IPS-18a (cell line): ENCODE measurements at regions not wholly inside any gene's neighbourhood (a gene's known extent, or its start where the extent isn't known, plus 50 kb on each side); places are given as distances from the start of the nearest gene placed in this dataset.
"Not testable (repeated sequence)": the region's sequence is repeated elsewhere in the genome, so short reads cannot be mapped to it uniquely, and the experiment has no call there.

Experiments
- H3K27ac ChIP-seq: one replicate; pipeline ENCODE4 v1.5.1; 2013; ENCODE audit warnings: low read length
- H3K27me3 ChIP-seq: one replicate; pipeline ENCODE4 v1.6.1; 2013; ENCODE audit warnings: mild to moderate bottlenecking, low read length; ENCODE audit not compliant: control insufficient read depth, insufficient read depth
- H3K36me3 ChIP-seq: one replicate; pipeline ENCODE4 v1.6.1; 2013; ENCODE audit warnings: low read depth, low read length; ENCODE audit not compliant: control insufficient read depth
- H3K4me1 ChIP-seq: one replicate; pipeline ENCODE4 v1.6.1; 2013; ENCODE audit warnings: low read depth, low read length; ENCODE audit not compliant: control insufficient read depth
- H3K4me3 ChIP-seq: one replicate; pipeline ENCODE4 v1.5.1; 2013; ENCODE audit warnings: low read length
- H3K9ac ChIP-seq: one replicate; pipeline ENCODE4 v1.6.1; 2013; ENCODE audit warnings: mild to moderate bottlenecking, low read length, moderate library complexity
- H3K9me3 ChIP-seq: one replicate; pipeline ENCODE4 v1.6.1; 2013; ENCODE audit warnings: low read depth, low read length; ENCODE audit not compliant: control insufficient read depth

GRCh38 chr9:28445211-28445610, 871.9 kb upstream of the C9orf72 start:
- Histone ChIP-seq H3K27me3 (no peaks in the 10 kb centered on the region), H3K9ac (no peak overlapping the region), H3K4me3 (no peak overlapping the region), H3K9me3 (peaks cover 8% of the 10 kb centered on the region), H3K36me3 (no peaks in the 10 kb centered on the region), H3K4me1 (no peaks in the 10 kb centered on the region), H3K27ac (no peak overlapping the region)

- Histone ChIP-seq H3K4me1 (no peaks in the 10 kb centered on the region), H3K27me3 (no peaks in the 10 kb centered on the region), H3K4me3 (no peak overlapping the region)
Measured at GRCh38 chr9:28453918-28454317, 880.6 kb upstream of the C9orf72 start.

DNA sequence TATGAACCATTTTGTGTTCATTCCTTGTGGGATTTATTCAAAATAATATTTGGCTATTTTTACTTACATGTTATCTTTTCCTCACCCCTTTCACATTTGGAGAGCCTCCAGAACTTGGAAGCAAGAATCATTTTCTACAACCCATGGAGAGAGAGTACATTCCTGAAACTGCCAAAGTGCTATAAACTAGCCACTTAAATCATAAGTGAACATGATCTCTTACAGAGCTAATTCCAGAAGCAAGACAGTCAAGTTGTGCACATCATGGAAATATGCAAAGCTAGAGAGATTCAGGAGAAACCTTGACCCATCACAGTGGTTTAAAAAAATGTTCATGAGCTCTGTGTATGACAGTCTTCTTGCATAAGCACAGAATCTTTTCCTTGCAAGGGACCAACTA, 883.6 kb upstream of the C9orf72 start:
- no peaks in the 10 kb centered on the region for H3K36me3 ChIP-seq
- no peak overlapping the region for H3K4me3 ChIP-seq
- H3K9me3 ChIP-seq, result no peaks in the 10 kb centered on the region
- no peak overlapping the region for H3K27ac ChIP-seq
- H3K27me3 ChIP-seq, result no peaks in the 10 kb centered on the region
- H3K9ac ChIP-seq, result no peak overlapping the region
- H3K4me1 ChIP-seq, result no peaks in the 10 kb centered on the region

More at GRCh38 chr9:28453918-28454317, 880.6 kb upstream of the C9orf72 start:
- H3K36me3 ChIP-seq, result no peaks in the 10 kb centered on the region
- H3K9ac ChIP-seq, result no peak overlapping the region
- H3K9me3 ChIP-seq, result no peaks in the 10 kb centered on the region
- no peak overlapping the region for H3K27ac ChIP-seq

- Histone ChIP-seq H3K27ac (no peak overlapping the region), H3K4me1 (no peaks in the 10 kb centered on the region), H3K9ac (no peak overlapping the region), H3K4me3 (no peak overlapping the region), H3K27me3 (no peaks in the 10 kb centered on the region), H3K36me3 (no peaks in the 10 kb centered on the region), H3K9me3 (no peaks in the 10 kb centered on the region)
Measured at GRCh38 chr9:28464481-28465216, 891.4 kb upstream of the C9orf72 start.

DNA sequence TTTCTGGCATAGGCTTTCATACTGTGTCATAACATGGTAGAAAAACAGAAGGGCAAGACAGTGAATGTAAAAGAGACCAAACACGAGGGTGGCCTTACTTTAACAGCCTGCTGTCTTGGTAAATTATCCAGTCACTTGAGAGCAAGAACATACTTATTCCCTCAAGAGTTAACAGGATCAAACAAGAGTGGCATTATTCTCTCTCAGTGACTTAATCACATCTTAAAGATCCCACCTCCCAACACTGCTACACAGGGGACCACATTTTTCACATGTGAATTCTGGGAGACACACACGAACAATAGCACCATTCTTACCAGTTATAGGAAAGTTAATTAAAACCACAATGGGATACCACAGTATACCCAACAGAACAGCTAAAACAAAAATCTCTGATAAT, 898.0 kb upstream of the C9orf72 start:
- H3K9ac ChIP-seq, result no peak overlapping the region
- no peak overlapping the region for H3K4me3 ChIP-seq
- H3K4me1 ChIP-seq, result no peaks in the 10 kb centered on the region
- no peak overlapping the region for H3K27ac ChIP-seq
- no peaks in the 10 kb centered on the region for H3K36me3 ChIP-seq
- no peaks in the 10 kb centered on the region for H3K27me3 ChIP-seq
- no peaks in the 10 kb centered on the region for H3K9me3 ChIP-seq

GRCh38 chr9:28487561-28487960, 914.3 kb upstream of the C9orf72 start:
- no peak overlapping the region for H3K27ac ChIP-seq
- no peak overlapping the region for H3K9ac ChIP-seq
- no peaks in the 10 kb centered on the region for H3K4me1 ChIP-seq
- no peaks in the 10 kb centered on the region for H3K36me3 ChIP-seq
- no peaks in the 10 kb centered on the region for H3K27me3 ChIP-seq
- no peak overlapping the region for H3K4me3 ChIP-seq
- no peaks in the 10 kb centered on the region for H3K9me3 ChIP-seq

- Histone ChIP-seq H3K9me3 (no peaks in the 10 kb centered on the region), H3K4me3 (no peak overlapping the region), H3K4me1 (no peaks in the 10 kb centered on the region), H3K36me3 (no peaks in the 10 kb centered on the region), H3K27ac (no peak overlapping the region), H3K27me3 (no peaks in the 10 kb centered on the region), H3K9ac (no peak overlapping the region)
Measured at GRCh38 chr9:28491121-28491520, 917.8 kb upstream of the C9orf72 start.

- H3K36me3 ChIP-seq, H3K9ac ChIP-seq, H3K4me1 ChIP-seq, H3K9me3 ChIP-seq, H3K27ac ChIP-seq, H3K4me3 ChIP-seq, H3K27me3 ChIP-seq: not testable (repeated sequence)
Measured at GRCh38 chr9:28498168-28498567, 924.9 kb upstream of the C9orf72 start.

DNA sequence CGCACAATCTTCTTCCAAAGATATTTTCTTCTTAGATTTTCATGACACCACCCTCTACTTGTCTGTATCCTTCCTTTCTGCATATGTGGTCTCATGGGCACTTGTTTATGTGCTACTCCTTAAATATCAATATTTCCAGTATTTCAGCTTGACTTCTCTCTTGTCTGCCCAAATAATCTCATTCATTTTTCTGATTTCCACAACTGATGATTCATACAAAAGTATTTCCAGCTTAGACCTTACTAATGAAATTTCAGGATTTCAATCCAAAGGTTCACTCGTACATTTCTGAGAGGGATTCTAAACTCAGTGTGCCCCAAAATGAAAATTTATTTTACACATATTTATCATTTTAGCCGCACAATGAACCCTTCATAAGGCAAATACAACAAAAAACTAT, 928.9 kb upstream of the C9orf72 start:
- H3K27me3 ChIP-seq, result no peaks in the 10 kb centered on the region
- H3K9me3 ChIP-seq, result no peaks in the 10 kb centered on the region
- H3K27ac ChIP-seq, result no peak overlapping the region
- H3K4me3 ChIP-seq, result no peak overlapping the region
- H3K4me1 ChIP-seq, result no peaks in the 10 kb centered on the region
- H3K36me3 ChIP-seq, result no peaks in the 10 kb centered on the region
- H3K9ac ChIP-seq, result no peak overlapping the region

- no peaks in the 10 kb centered on the region for H3K9me3 ChIP-seq
- no peaks in the 10 kb centered on the region for H3K36me3 ChIP-seq
- no peaks in the 10 kb centered on the region for H3K4me1 ChIP-seq
- no peak overlapping the region for H3K4me3 ChIP-seq
- H3K27me3 ChIP-seq, result no peaks in the 10 kb centered on the region
- H3K27ac ChIP-seq, result no peak overlapping the region
- no peak overlapping the region for H3K9ac ChIP-seq
Measured at GRCh38 chr9:28502741-28503140, 929.5 kb upstream of the C9orf72 start.

DNA sequence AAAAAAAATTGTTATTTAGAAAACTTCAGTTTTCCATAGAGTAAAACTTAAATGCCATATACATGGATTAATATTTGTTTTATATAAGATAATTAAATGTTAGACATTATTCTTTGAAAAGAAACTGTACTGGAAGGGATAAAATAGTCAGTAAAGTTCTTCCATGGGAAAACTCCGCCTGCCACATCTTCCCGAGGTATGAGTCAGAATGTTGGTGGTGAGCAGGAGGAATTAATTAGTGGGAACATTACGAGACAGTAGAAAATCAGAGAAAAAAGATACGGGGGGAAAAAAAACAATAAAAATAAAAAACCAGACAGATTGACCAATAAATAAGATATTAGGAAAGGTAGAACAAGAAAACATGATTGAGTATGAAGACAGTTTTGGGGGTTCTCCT, 930.3 kb upstream of the C9orf72 start:
- Histone ChIP-seq H3K27me3 (no peaks in the 10 kb centered on the region), H3K9me3 (no peaks in the 10 kb centered on the region), H3K4me3 (no peak overlapping the region), H3K9ac (no peak overlapping the region), H3K36me3 (no peaks in the 10 kb centered on the region), H3K27ac (no peak overlapping the region), H3K4me1 (no peaks in the 10 kb centered on the region)

DNA sequence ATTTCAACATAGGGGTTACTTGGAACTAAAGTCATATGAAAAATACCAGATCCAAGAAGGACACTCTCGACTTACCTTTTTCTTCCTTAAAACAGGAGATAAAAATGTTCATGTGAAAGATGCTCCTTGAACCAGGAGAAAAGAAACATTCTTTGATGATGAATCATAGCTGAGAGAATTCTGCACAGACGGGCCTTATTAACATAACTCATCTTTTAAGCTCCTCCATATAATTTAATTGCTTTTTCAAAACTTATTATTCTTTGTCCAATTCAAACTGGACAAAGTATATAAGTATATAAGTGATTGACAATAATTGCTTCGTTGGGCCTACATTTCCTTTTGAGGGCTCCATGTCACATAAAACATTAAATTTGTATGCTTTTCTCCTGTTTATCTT, 945.2 kb upstream of the C9orf72 start:
- Histone ChIP-seq H3K27ac (no peak overlapping the region), H3K9me3 (no peaks in the 10 kb centered on the region), H3K4me1 (peaks cover 10% of the 10 kb centered on the region), H3K9ac (no peak overlapping the region), H3K4me3 (no peak overlapping the region), H3K27me3 (no peaks in the 10 kb centered on the region), H3K36me3 (no peaks in the 10 kb centered on the region)
